Activated T-cell treated with anti-CD3 and anti-CD28 coated beads, Interleukin-2, amount 50 U/mL, for 24 hours (primary cell): ENCODE measurements at regions not wholly inside any gene's neighbourhood (a gene's known extent, or its start where the extent isn't known, plus 50 kb on each side); places are given as distances from the start of the nearest gene placed in this dataset.

Experiments used
- DNase-seq: peaks from one replicate; pipeline ENCODE4 v3.0.0-alpha.2; 2020
- H3K27ac Mint-ChIP-seq: 2 replicates; pipeline ENCODE4 v1.8.0; 2020; ENCODE audit warnings: mild to moderate bottlenecking, mixed read lengths
- H3K27me3 Mint-ChIP-seq: 2 replicates; pipeline ENCODE4 v1.8.0; 2020; ENCODE audit warnings: mixed read lengths
- H3K36me3 Mint-ChIP-seq: 2 replicates; pipeline ENCODE4 v1.8.0; 2020; ENCODE audit warnings: low read depth, mixed read lengths
- H3K4me1 Mint-ChIP-seq: 2 replicates; pipeline ENCODE4 v1.8.0; 2020; ENCODE audit warnings: low read depth, mixed read lengths
- H3K4me3 Mint-ChIP-seq: 2 replicates; pipeline ENCODE4 v1.8.0; 2020; ENCODE audit warnings: mild to moderate bottlenecking, moderate library complexity, mixed read lengths
- H3K9me3 Mint-ChIP-seq: 2 replicates; pipeline ENCODE4 v1.8.0; 2020; ENCODE audit warnings: mixed read lengths

DNA sequence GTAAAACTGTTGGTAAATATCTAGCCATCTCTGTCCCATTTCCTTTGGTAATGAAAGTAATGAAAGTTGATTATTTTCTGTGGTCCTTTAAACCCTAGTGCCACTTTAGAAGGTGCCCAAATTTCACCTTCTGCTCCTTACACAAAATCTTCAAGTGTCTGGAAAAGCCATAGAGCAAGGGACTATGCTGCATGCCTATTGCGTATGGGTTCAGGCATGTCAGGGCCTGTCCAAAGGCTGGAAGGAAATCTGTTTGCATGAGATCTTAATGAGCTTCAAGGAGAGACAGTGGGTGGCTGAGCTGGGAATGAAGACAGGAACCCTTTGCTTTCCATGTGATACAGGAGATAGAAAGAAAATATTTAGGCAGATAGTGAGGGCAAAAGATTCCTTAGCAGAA lies 66.6 kb upstream of the CCN6 start:
- H3K4me3 Mint-ChIP-seq: no peak overlapping the region
- peaks cover 94% of the 10 kb centered on the region for H3K4me1 Mint-ChIP-seq
- no peak for DNase-seq
- peak overlapping the region; percentile 3 for H3K27ac Mint-ChIP-seq
- no peaks in the 10 kb centered on the region for H3K27me3 Mint-ChIP-seq
- no peaks in the 10 kb centered on the region for H3K9me3 Mint-ChIP-seq
- peaks cover 2% of the 10 kb centered on the region for H3K36me3 Mint-ChIP-seq

DNA sequence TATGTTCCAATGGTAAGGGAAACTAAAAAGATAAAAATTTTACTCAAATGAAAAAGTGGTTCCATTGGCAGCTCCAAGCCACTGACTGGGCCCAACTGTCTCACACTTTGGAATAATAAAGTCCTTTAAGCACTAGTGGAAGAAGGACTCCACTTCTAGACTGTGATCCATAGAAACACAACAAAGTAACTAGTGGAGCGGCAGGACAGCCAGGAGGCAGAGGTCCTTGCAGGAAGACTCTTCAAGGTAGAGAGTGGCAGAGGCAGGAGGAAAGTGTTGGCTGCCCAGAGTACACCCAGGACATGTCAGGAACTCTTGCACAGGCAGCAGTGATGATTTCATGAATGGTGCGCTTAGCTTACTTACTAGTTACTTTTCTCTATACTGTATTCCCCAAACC lies 65.0 kb upstream of the CCN6 start:
- DNase-seq: no peak
- no peaks in the 10 kb centered on the region for H3K9me3 Mint-ChIP-seq
- H3K36me3 Mint-ChIP-seq: peaks cover 2% of the 10 kb centered on the region
- H3K27me3 Mint-ChIP-seq: no peaks in the 10 kb centered on the region
- H3K4me1 Mint-ChIP-seq: peaks cover 94% of the 10 kb centered on the region
- H3K4me3 Mint-ChIP-seq: no peak overlapping the region
- peak overlapping the region; percentile 87 for H3K27ac Mint-ChIP-seq

- peak overlapping the region; percentile 9 for H3K4me3 Mint-ChIP-seq
- H3K36me3 Mint-ChIP-seq: peaks cover 2% of the 10 kb centered on the region
- H3K27me3 Mint-ChIP-seq: no peaks in the 10 kb centered on the region
- no peak for DNase-seq
- no peaks in the 10 kb centered on the region for H3K9me3 Mint-ChIP-seq
- peak overlapping the region; percentile 87 for H3K27ac Mint-ChIP-seq
- H3K4me1 Mint-ChIP-seq: peaks cover 95% of the 10 kb centered on the region
Measured at GRCh38 chr6:111989743-111990142, 64.2 kb upstream of the CCN6 start.

- Mint-ChIP-seq H3K27me3 (no peaks in the 10 kb centered on the region), H3K27ac (peak overlapping the region; percentile 87)
Measured at GRCh38 chr6:111990214-111990613, 63.7 kb upstream of the CCN6 start.

DNA sequence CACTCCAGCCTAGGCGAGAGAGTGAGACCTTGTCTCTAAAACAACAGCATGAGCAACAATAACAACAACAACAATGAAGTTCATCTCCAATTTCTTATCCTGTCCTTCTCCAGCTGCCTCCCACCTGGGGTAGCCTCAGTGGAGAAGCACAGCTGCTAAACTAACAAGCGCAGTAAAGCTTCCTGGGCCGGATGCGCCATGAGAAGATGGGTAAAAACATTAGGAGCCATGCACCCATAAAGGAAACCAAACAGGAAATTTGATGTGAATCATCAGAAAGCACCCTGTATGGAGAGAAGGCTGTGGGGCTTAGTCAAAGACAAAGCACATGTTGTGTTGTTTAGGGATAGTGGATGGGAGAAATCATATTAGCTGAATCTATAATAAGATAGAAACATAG lies 61.1 kb upstream of the CCN6 start:
- Mint-ChIP-seq H3K36me3 (peaks cover 2% of the 10 kb centered on the region), H3K4me1 (peaks cover 96% of the 10 kb centered on the region), H3K27ac (peak overlapping the region; percentile 95), H3K4me3 (peak overlapping the region; percentile 24), H3K27me3 (no peaks in the 10 kb centered on the region), H3K9me3 (no peaks in the 10 kb centered on the region)
- peak; percentile 65 for DNase-seq

More at GRCh38 chr6:111990214-111990613, 63.7 kb upstream of the CCN6 start:
- peak overlapping the region; percentile 9 for H3K4me3 Mint-ChIP-seq
- H3K9me3 Mint-ChIP-seq: no peaks in the 10 kb centered on the region
- H3K4me1 Mint-ChIP-seq: peaks cover 94% of the 10 kb centered on the region
- DNase-seq: no peak
- peaks cover 2% of the 10 kb centered on the region for H3K36me3 Mint-ChIP-seq

- Mint-ChIP-seq H3K27ac (peak overlapping the region; percentile 95), H3K4me3 (peak overlapping the region; percentile 24), H3K9me3 (no peaks in the 10 kb centered on the region), H3K27me3 (no peaks in the 10 kb centered on the region), H3K4me1 (peaks cover 91% of the 10 kb centered on the region), H3K36me3 (peaks cover 2% of the 10 kb centered on the region)
- DNase-seq: no peak
Measured at GRCh38 chr6:111993342-111993741, 60.6 kb upstream of the CCN6 start.

DNA sequence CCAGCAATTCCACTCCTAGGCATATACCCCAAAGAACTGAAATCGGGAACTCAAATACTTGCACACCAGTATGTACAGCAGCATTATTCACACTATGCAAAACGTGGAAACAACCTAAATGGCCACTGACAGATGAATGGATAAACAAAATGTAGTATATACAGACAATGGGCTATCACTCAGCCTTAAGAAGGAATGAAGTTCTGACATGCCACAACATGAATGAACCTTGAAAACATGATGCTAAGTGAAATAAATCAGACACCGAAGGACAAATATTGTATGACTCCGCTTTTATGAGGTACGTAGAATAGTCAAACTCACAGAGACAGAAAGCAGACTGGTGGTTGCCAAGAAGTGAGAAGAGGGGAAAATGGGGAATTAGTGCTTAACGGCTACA lies 59.1 kb upstream of the CCN6 start:
- Mint-ChIP-seq H3K9me3 (no peaks in the 10 kb centered on the region), H3K27me3 (no peaks in the 10 kb centered on the region), H3K4me3 (no peak overlapping the region), H3K36me3 (no peaks in the 10 kb centered on the region), H3K27ac (no peak overlapping the region), H3K4me1 (peaks cover 76% of the 10 kb centered on the region)
- no peak for DNase-seq

- H3K27ac Mint-ChIP-seq: no peak overlapping the region
- no peak overlapping the region for H3K4me3 Mint-ChIP-seq
- no peaks in the 10 kb centered on the region for H3K27me3 Mint-ChIP-seq
- no peaks in the 10 kb centered on the region for H3K36me3 Mint-ChIP-seq
- H3K4me1 Mint-ChIP-seq: peaks cover 70% of the 10 kb centered on the region
- no peak for DNase-seq
- H3K9me3 Mint-ChIP-seq: no peaks in the 10 kb centered on the region
Measured at GRCh38 chr6:111995404-111995803, 58.5 kb upstream of the CCN6 start.

- Mint-ChIP-seq H3K27me3 (no peaks in the 10 kb centered on the region), H3K9me3 (no peaks in the 10 kb centered on the region), H3K27ac (peak overlapping the region; percentile 83), H3K4me1 (peaks cover 61% of the 10 kb centered on the region), H3K36me3 (no peaks in the 10 kb centered on the region), H3K4me3 (peak overlapping the region; percentile 65)
- DNase-seq: no peak
Measured at GRCh38 chr6:111996144-111996865, 57.6 kb upstream of the CCN6 start.

GRCh38 chr6:111997078-111997852 lies 56.6 kb upstream of the CCN6 start:
- Mint-ChIP-seq H3K9me3 (no peaks in the 10 kb centered on the region), H3K36me3 (no peaks in the 10 kb centered on the region), H3K27me3 (no peaks in the 10 kb centered on the region), H3K4me1 (peaks cover 54% of the 10 kb centered on the region), H3K4me3 (peak overlapping the region; percentile 65), H3K27ac (peak overlapping the region; percentile 83)
- DNase-seq: peak; percentile 81

- Mint-ChIP-seq H3K36me3 (no peaks in the 10 kb centered on the region), H3K27me3 (no peaks in the 10 kb centered on the region), H3K9me3 (no peaks in the 10 kb centered on the region), H3K4me1 (peaks cover 48% of the 10 kb centered on the region), H3K27ac (no peak overlapping the region), H3K4me3 (no peak overlapping the region)
- no peak for DNase-seq
Measured at GRCh38 chr6:111997853-111998208, 56.1 kb upstream of the CCN6 start.

GRCh38 chr6:112002307-112002706 lies 51.6 kb upstream of the CCN6 start:
- Mint-ChIP-seq H3K4me1 (peaks cover 6% of the 10 kb centered on the region), H3K27ac (peak overlapping the region; percentile 5)

More at GRCh38 chr6:112002307-112002706, 51.6 kb upstream of the CCN6 start:
- Mint-ChIP-seq H3K36me3 (no peaks in the 10 kb centered on the region), H3K9me3 (no peaks in the 10 kb centered on the region), H3K27me3 (no peaks in the 10 kb centered on the region), H3K4me3 (no peak overlapping the region)
- no peak for DNase-seq
